ENCODE measurements at regions not wholly inside any gene's neighbourhood (a gene's known extent, or its start where the extent isn't known, plus 50 kb on each side); places are given as distances from the start of the nearest gene placed in this dataset.

- Mint-ChIP-seq H3K27me3 (ENCODE audit: low read depth) (no peaks in the 10 kb centered on the region), H3K9me3 (no peaks in the 10 kb centered on the region), H3K4me1 (peaks cover 20% of the 10 kb centered on the region), H3K27ac (no peak overlapping the region), H3K36me3 (ENCODE audit: low read depth) (no peaks in the 10 kb centered on the region), H3K4me3 (no peak overlapping the region)
- TF ChIP-seq, protein P1, sequence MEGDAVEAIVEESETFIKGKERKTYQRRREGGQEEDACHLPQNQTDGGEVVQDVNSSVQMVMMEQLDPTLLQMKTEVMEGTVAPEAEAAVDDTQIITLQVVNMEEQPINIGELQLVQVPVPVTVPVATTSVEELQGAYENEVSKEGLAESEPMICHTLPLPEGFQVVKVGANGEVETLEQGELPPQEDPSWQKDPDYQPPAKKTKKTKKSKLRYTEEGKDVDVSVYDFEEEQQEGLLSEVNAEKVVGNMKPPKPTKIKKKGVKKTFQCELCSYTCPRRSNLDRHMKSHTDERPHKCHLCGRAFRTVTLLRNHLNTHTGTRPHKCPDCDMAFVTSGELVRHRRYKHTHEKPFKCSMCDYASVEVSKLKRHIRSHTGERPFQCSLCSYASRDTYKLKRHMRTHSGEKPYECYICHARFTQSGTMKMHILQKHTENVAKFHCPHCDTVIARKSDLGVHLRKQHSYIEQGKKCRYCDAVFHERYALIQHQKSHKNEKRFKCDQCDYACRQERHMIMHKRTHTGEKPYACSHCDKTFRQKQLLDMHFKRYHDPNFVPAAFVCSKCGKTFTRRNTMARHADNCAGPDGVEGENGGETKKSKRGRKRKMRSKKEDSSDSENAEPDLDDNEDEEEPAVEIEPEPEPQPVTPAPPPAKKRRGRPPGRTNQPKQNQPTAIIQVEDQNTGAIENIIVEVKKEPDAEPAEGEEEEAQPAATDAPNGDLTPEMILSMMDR (IDR thresholded peaks at IDR 0.05; ENCODE audit: unreplicated experiment in 3 of 3), result no peak
Observed at GRCh38 chr6:92126983-92127382, 1292.4 kb downstream of the EPHA7 start.

GRCh38 chr6:92126088-92126487, 1293.3 kb downstream of the EPHA7 start:
- Mint-ChIP-seq H3K9me3 (no peaks in the 10 kb centered on the region), H3K27me3 (ENCODE audit: low read depth) (no peaks in the 10 kb centered on the region), H3K4me1 (peaks cover 23% of the 10 kb centered on the region), H3K36me3 (ENCODE audit: low read depth) (no peaks in the 10 kb centered on the region), H3K4me3 (no peak overlapping the region), H3K27ac (no peak overlapping the region)
- TF ChIP-seq, protein P1 (IDR thresholded peaks at IDR 0.05; ENCODE audit: unreplicated experiment in 3 of 3), result no peak

GRCh38 chr6:92125681-92126080, 1293.7 kb downstream of the EPHA7 start:
- TF ChIP-seq, protein P1 (IDR thresholded peaks at IDR 0.05; ENCODE audit: unreplicated experiment in 3 of 3), result no peak
- Mint-ChIP-seq H3K27me3 (ENCODE audit: low read depth) (no peaks in the 10 kb centered on the region), H3K9me3 (no peaks in the 10 kb centered on the region), H3K4me1 (peaks cover 25% of the 10 kb centered on the region), H3K36me3 (ENCODE audit: low read depth) (no peaks in the 10 kb centered on the region), H3K4me3 (no peak overlapping the region), H3K27ac (no peak overlapping the region)

DNA sequence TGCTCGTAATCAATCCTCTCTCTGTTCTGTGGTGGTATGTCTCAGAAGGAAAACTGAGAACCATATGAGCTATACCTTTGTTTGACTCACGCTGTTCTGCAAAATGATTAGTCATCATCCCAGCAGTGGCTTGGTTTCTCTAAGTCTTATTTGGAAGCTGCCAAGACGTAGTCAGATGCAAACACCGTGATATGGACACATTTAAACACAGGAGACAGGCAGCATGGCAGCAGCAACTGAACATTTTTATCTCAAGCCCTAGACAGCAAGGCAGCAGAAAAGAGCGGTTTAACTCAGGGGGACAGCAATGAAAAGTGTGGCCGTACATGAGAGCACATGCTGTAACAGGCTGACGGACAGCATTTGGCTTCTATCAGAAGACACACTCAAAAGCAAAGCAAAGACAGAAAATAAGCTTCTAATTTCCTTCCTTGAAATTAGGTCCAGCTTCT, 1295.1 kb downstream of the EPHA7 start:
- Mint-ChIP-seq H3K27ac (peak overlapping the region; percentile 22 to 77 (median 48)), H3K4me1 (peaks cover 25% of the 10 kb centered on the region), H3K27me3 (ENCODE audit: low read depth) (no peaks in the 10 kb centered on the region), H3K9me3 (no peaks in the 10 kb centered on the region), H3K36me3 (ENCODE audit: low read depth) (no peaks in the 10 kb centered on the region), H3K4me3 (peak overlapping the region in 2 of 3 experiments; percentile 26 to 40)
- TF ChIP-seq, protein P1 (IDR thresholded peaks at IDR 0.05; ENCODE audit: unreplicated experiment in 3 of 3), result no peak

GRCh38 chr6:92122746-92123145, 1296.6 kb downstream of the EPHA7 start:
- Mint-ChIP-seq H3K36me3 (ENCODE audit: low read depth) (no peaks in the 10 kb centered on the region), H3K27ac (no peak overlapping the region), H3K9me3 (no peaks in the 10 kb centered on the region), H3K4me3 (no peak overlapping the region), H3K4me1 (peaks cover 33% of the 10 kb centered on the region), H3K27me3 (ENCODE audit: low read depth) (no peaks in the 10 kb centered on the region)
- TF ChIP-seq, protein P1 (IDR thresholded peaks at IDR 0.05; ENCODE audit: unreplicated experiment in 3 of 3), result peak; percentile 28 to 55 (median 53)

- H3K36me3 Mint-ChIP-seq (ENCODE audit: low read depth), result no peaks in the 10 kb centered on the region
- TF ChIP-seq, protein P1 (IDR thresholded peaks at IDR 0.05; ENCODE audit: unreplicated experiment in 3 of 3), result no peak
- no peak overlapping the region for H3K27ac Mint-ChIP-seq
- H3K4me1 Mint-ChIP-seq, result peaks cover 34% of the 10 kb centered on the region
- no peak overlapping the region for H3K4me3 Mint-ChIP-seq
- H3K9me3 Mint-ChIP-seq, result no peaks in the 10 kb centered on the region
- H3K27me3 Mint-ChIP-seq (ENCODE audit: low read depth), result no peaks in the 10 kb centered on the region
Observed at GRCh38 chr6:92121228-92121627, 1298.1 kb downstream of the EPHA7 start.

Measured in nephron (organoid).